ENCODE measurements at regions not wholly inside any gene's neighbourhood (a gene's known extent, or its start where the extent isn't known, plus 50 kb on each side); places are given as distances from the start of the nearest gene placed in this dataset.

GRCh38 chr4:155590796-155591585, 75.7 kb upstream of the GUCY1A1 start (continued):
- no peak for TF ChIP-seq ATF2 (IDR thresholded peaks at IDR 0.05; ENCODE audit: low read length)

All from H1 (cell line).